HG03571 (cell line): ENCODE measurements at regions not wholly inside any gene's neighbourhood (a gene's known extent, or its start where the extent isn't known, plus 50 kb on each side); places are given as distances from the start of the nearest gene placed in this dataset.
"Not testable (repeated sequence)": the region's sequence is repeated elsewhere in the genome, so short reads cannot be mapped to it uniquely, and the experiment has no call there.

ENCODE experiments used
- ATAC-seq: cut with Tn5 transposase; IDR thresholded peaks from one replicate; pipeline ENCODE4 v1.9.1; 2021; ENCODE audit not compliant: unreplicated experiment

DNA sequence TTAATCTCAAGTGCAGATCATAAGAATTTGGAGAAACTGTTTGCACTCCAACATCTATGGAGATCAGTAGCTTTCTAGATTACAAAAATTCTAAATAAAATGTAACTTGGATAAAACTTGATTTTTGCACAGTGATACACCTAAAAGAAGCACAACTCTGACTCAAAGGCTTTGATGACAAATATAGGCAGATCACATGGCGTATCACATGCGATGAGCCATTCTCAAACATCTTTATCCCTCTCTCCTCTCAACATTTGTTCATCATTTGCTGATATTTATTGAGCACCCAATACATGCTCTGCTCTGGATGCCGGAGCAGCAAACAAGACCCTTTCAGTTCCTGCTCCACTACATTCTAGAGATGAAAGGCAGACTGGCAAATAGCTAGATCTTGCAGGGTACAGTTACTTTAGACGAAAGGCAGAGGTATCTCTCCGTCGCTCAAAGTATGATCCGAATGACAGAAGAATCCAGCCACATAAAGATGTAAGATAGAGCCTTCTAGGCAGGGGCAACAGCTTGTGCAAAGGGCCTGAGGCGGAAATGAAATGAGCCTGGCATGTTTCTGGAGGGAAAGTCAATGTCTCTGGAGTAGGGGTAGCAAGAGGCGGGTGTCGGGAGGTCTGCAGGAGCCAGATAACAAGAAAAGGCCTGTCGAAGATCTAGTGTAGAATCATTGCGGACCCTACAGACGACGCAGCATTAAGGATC is 145.8 kb upstream of the ERRFI1 start:
- ATAC-seq = no peak

DNA sequence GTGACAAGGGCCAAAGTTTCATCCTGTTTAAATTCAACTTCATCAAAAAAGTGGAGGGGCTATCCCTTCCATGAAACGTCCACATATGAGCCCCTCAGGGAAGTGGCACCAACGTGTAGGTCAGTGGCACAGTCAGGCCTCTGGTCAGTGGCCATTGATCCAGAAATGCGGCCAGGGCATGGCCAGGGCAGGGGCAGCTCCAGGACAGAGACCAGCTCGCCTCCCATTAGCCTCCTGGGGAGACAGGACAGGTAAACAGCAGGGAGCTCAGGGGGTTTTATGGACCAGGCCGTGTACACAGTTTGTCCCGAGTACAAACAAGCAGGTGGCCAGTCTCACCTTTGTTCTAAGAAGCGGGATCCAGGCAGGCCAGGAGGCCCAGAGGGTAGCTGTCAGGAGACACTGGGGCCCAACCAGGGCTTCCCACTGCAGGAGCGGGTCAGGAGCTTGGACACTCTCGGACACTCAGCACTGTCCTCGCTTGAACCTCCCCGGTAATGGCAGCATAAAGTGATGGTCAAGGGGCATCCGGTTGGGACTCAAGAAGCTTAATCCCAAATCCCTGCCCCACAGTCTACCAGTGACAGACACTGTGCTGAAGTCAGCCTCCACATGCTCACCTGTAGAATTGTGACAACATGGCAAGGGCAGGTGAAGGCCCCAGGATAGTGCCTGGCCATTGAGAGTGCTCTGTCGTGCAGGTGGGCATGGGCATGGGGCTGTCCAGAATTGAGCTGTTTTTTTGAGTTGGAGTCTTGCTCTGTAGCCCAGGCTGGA is 144.1 kb upstream of the ERRFI1 start:
- peak; percentile 9 for ATAC-seq

DNA sequence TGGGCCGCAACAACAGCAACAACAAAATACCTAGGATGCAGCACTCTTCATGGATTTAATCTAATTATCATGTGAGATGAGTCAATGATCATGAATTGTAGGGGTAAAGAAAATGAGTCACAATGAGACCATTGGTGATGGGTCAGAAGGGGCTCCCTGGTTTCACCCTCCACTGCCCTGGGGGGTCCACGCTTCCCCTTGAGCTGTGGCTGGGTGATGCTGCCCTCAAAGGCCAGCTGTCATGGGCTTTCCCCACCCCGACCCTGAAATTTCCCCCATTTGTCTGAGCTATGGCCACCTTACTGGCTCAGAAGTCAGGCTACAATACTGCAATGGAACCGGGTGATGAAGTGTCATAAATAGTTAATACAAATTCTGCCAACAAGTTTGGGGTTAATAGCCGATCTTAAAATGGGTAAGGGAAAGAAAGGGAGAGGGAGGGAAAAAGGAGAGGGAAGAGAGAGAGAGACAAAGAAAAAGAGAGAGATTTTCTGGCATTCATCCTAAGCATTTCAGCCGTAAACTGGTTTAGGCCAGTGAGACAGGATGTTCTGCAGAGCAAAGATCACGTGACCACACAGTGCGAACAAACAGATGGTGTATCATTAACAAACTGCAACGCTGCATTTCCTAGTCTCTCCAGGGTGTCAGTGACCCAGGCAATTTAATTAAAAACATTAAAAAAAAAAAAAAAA is 143.4 kb upstream of the ERRFI1 start:
- ATAC-seq = peak; percentile 56

DNA sequence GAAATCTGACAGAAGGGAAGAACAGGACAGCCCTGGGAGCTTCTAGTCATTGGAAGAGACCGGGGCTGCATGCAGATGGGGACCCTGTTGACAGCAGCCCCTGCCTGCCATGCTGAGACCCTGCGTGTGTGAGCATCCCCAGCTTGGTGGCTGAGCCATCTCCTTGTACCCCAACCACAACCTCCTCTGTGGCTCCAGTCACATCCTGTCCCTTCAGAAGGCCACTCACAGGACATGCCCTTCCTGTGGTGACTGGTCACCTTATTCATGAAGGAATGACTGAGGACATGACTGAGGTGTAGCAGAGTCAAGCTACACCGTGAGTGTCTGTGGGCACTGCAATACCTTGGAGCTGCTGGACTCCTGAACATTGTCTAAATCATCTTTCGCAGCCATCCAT is 141.8 kb upstream of the ERRFI1 start:
- ATAC-seq = no peak

DNA sequence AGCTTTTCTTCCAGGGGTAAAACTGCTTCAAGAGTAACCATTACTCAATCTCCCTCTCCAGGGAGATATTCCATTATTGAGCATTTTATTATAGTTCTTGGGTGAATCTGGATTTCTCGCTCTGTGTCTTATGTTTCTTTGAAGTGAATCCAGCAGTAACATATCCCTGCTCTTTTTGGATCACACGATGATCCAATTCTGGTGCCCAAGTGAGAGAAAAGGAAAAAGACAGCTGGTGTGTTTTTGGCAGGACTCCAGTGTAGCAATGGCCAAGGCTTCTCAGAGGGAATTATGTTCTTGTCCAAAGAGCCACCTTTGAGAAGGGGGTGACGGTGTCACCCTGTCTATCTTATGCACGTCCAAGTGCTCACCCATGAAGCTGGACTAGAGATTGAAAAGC is 140.3 kb upstream of the ERRFI1 start:
- no peak for ATAC-seq

DNA sequence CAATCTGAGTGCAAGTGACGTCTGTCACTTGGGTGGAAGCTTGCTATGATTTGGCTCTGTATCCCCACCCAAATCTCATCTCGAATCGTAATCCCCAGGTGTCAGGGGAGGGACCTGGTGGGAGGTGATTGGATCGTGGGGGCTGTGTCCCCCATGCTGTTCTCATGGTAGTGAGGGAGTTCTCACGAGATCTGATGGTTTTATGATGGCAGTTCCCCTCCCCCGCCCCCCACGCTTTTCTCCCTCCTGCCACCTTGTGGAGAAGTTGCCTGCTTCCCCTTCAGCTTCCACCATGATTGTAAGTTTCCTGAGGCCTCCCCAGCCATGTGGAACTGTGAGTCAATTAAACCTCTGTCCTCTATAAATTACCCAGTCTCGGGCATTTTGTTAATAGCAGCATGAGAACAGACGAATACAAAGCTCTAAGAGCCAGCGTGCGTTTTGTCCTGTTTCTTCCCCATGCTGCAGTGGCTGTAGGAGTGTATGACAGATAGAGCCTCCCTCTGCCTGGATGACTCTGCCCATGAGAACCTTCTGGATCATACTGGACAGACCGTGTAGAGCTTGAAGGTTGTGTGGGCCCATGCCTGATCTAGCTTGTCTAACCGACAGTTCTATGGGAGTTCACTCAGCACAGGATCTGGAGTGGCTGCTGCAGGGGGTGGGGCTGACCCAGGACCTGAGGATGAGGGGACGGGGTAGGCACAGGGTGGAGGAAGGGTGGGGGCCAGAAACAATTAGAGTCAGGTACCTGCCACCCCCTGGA is 139.7 kb upstream of the ERRFI1 start:
- ATAC-seq = no peak

DNA sequence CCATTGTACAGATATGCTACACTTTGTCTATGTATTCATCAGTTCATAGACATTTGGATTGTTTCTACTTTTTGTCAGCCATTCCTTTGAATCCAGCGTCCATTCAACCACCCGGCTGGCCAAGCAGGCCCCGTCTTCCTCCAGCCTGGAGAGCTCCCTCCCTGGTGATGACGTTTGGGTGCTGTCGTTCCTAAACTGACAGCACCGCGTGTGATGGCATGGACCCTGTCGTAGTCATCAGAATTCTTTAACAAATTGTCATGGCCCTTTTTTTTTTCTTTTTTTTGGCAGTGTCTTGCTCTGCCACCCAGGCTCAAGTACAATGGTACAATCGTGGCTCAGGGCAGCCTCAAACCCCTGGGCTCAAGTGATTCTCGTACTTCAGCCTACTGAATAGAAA is 138.6 kb upstream of the ERRFI1 start:
- ATAC-seq = no peak

DNA sequence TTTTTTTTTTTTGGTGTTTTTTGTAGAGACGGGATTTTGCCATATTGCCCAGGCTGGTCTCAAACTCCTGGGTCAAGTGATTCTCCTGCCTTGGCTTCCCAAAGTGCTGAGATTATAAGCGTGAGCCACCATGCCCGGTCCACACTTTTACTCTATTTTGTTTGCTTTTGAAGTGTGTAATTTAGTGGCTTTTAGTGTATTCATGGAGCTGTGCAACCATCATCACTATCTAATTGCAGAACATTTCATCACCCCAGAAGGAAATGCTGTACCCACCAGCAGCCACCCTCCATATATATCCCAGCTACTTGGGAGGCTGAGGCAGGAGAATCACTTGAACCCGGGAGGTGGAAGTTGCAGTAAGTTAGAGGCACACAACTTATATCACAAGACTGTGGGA is 136.9 kb upstream of the ERRFI1 start:
- ATAC-seq = no peak

DNA sequence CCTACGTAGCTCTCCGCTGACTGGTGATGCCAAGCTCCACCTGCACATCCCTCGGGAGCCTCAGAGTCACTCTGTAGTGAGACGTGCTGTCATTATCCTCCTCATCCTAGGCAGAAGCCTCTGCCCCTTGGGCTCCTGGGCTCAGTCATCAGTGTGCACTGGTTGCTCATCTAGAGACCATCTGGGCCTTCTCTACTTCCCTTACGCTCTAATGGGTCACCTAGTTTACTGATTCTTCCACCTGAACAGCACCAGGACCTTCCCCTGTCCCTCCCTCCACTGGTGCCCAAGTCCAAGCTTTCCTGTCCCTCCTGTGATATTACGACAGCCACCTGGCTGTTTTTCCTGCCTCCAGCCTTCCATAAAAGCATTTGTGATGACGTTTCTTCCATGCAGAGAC is 136.1 kb upstream of the ERRFI1 start:
- no peak for ATAC-seq

DNA sequence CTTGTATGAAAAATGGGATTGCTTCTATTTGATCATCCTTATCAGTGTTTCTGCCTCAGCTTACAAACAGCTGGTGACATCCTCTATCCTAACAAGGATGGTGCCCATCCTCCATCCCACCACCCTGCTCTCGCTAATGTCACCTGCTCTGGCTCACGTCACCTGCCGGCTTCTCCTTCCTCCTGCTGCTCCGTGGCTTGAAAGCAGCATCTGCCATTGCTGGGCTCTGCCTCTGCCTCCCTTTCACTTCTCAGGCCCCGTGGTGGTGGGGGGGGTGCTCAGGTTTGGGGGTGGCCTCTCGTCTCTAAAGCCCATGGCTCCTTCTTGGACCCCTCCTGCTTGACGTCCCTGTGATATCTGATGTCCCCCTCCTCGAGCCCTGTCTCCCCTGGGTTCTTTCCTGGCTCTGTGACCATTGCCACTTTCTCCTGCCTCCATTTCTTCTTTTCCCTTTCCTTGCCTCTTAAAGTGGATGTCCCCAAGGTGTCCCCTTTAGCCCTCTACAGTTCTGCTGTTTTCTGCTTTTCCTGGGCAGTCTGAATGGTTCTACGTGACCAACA is 135.5 kb upstream of the ERRFI1 start:
- ATAC-seq = no peak

DNA sequence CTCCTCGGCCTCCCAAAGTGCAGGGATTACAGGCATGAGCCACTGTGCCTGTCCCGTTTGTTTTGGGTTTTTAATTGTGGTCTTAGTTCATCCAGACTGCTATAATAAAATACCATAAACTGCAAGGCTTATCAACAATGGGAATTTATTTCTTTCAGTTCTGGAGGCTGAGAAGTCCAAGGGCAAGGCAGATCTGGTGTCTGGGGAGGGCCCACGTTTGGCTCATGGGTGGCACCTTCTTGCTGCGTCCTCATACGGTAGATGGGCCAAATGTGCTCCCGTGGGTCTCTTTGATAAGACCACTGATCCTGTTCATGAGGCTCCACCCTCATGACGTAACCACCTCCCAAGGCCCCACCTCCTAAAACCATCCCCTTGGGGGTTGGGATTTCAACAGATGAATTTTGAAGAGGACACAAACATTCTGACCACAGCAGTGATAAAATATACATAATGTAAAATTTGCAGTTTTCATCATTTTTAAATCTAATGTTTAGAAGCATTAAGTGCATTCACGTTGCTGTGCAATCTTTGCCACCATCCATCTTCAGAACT is 133.4 kb upstream of the ERRFI1 start:
- no peak for ATAC-seq

DNA sequence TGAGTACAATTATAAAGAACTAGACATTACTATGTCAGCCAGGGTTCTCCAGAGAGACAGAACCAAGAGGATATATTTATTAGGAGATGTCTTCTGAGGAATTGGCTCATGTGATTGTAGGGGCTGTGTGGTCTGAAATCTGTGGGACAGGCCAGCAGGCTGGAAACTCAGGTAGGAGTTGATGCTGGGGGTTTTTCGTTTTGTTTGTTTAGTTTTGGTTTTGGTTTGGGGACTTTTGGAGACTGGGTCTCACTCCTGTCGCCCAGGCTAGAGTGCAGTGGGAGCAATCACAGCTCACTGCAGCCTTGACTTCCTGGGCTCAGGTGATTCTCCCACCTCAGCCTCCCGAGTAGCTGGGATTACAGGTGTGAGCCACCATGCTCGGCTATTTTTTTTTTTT is 132.9 kb upstream of the ERRFI1 start:
- no peak for ATAC-seq

DNA sequence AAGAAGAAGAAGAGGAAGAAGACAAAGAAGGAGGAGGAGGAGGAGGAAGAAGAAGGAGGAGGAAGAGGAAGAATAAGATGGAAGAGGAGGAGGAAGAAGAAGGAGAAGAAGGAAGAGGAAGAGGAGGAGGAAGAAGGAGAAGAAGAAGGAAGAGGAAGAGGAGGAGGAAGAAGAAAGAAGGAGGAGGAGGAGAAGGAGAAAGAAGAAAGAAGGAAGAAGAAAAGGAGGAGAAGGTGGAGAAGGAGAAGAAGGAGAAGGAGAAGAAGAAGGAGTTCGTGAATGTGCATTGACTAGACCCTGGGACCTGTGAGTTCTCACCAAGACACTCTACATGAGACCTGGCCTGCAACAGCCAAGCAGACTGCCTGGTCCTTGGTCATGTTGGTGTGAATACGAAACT is 131.7 kb upstream of the ERRFI1 start:
- no peak for ATAC-seq

DNA sequence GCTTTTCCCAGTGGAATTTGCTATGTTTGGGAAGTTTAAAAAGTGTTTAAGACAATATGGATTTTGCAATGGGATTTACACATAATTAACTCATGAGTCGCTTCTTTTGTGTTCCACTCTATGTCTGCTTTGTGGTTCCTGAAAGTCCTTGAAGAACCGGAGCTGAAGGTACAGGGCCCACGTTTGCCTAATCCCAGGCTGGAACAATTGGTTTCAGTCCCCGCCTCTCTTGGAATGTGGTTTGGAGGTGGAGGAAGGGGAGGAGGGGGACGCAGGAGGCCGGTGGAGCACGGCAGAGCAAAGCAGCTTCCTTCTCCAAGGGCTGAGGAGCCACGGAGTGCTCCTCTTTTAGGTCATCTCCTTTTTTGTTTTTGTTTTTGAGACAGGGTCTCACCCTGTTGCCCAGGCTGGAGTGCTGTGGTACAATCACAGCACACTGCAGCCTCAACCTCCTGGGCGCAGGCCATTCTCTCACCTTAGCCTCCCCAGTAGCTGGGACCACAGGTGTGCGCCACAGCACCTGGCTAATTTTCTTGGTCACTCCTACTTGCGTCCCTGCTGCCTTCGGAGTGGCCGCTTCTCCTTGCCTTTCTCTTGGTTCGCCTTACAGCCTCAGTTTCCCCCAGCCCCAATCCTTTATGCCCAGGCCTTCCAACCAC is 129.5 kb upstream of the ERRFI1 start:
- ATAC-seq = no peak

DNA sequence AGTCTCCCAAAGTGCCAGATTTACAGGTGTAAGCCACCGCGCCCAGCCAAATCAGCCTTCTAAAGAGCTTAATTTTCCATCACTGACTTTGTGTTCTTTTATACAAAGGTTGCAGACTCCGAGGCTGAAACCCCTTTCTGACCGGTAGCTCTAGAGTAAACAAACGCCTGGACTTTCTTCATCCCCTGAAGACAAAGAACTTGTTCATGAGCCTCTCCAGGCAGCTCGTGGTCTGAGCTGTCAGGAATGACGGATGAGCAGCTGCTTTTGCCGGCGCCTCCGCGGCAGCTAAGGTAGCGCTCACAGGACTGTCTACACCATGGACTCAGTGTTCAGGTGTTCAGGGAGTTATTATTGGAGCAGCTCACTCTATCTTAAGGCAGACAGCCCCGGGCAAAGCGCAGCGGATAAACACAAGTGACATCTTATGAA is 128.5 kb upstream of the ERRFI1 start:
- ATAC-seq = no peak

DNA sequence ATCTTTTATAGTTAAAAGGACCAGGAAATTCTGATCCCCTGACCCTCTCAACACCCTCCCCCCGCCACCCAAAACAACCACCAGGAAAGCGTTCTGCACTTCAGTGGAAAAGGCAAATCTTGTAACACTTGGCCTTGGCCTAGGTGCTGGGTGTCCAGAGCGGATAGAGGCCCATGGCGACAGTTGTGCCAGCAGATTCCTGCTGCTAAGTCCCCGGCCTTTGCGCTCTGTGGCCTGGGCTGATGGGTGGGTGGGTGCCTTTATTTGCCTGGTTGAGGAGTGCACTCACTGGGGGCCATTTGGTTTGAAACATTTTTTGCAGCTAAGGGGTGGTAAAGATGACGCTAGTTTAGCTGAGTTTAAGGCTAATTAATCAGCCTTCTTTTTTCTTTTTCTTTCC is 127.9 kb upstream of the ERRFI1 start:
- no peak for ATAC-seq

DNA sequence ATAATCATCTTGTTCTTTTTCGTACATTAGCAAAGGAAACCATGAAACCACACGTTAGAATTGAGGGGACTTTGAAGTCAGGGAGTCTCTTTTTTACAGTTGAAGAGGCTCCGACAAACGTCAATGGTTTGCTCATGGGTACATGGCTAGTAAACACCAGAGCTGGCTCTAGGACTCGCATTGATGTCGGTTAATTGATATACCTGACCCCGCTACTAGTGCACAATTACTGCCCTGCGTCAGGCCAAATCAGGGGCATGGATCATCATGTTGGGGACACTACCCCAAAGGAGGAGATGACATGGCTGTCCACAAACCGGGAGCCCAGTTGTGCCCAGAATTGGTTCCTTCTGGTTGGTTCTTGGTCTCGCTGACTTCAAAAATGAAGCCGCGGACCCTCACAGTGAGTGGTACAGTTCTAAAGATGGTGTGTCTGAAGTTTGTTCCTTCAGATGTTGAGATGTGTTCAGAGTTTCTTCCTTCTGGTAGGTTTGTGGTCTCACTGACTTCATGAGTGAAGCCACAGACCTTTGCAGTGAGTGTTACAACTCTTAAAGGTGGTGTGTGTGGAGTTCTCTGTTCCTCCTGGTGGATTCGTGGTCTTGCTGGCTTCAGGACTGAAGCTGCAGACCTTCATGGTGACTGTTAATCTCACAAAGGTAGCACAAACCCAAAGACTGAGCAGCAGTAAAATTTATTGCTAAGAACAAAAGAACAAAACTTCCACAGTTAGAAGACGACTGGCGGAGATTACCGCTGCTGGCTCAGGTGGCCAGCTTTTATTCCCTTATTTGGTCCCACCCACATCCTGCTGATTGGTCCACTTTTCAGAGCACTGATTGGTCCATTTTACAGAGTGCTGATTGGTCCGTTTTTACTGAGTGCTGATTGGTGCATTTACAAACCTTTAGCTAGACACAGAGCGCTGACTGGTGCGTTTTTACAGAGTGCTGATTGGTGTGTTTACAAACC is 126.9 kb upstream of the ERRFI1 start:
- ATAC-seq = no peak

DNA sequence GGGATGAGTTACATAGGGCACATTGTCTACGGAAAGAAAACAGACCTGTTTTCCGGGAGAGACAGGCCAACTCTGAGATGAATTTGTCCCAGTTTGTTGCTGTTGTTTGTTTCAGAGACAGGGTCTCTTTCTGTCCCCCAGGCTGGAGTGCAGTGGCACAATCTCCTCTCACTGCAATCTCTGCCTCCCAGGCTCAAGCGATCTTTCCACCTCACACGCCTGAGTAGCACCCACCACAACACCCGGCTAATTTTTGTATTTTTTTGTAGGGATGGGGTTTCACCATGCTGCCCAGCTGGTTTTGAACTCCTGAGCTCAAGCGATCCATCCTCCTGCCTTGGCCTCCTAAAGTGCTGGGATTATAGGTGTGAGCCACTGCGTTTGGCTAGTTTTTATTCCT is 125.5 kb upstream of the ERRFI1 start:
- no peak for ATAC-seq

DNA sequence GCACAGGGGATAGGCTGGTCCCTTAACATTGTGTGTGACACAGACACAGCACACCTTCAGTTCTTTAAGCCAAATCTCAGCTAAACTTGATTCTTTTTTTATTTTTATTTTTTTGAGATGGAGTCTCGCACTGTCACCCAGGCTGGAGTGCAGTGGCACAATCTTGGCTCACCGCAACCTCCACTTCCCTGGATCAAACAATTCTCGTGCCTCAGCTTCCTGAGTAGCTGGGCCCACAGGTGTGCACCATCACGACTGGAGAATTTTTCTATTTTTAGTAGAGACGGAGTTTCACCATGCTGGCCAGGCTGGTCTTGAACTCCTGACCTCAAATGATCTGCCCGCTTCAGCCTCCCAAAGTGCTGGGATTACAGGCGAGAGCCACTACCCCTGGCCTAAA is 123.6 kb upstream of the ERRFI1 start:
- ATAC-seq = not testable (repeated sequence)
